ENCODE measurements at regions not wholly inside any gene's neighbourhood (a gene's known extent, or its start where the extent isn't known, plus 50 kb on each side); places are given as distances from the start of the nearest gene placed in this dataset.

DNA sequence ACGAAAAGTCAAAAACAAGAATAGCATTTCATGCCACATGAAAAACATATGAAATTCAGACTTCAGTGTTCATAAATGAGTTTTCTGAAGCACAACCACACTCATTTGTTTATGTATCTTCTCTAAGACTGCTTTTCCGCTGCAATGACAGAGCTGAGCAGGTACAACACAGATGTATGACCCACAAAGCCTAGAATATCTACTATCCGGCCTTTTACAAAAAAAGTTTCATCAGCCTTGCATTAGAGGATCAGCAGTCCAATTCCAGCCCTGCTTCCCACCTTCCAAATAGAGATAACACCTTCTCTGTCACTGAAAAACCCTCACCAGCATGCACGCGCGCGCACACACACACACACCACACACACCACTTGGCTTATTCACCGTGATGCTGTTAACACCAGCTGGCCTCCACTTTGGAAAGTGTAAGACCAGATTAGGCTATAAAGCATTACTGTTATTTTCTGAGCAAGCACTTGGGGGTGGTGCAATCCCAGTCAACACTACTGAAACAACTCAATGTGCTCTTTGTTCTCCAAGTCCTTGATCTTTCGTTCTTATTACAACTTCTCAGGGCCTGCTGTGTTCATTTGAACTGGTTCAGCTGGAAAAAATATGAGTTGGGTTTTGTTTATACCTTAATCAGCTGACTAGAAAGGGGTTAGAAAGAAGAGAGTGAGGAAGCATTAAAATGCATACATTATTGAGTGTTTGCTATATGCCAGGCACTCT lies 90.0 kb downstream of the GLUL start:
- TF ChIP-seq, protein P1, sequence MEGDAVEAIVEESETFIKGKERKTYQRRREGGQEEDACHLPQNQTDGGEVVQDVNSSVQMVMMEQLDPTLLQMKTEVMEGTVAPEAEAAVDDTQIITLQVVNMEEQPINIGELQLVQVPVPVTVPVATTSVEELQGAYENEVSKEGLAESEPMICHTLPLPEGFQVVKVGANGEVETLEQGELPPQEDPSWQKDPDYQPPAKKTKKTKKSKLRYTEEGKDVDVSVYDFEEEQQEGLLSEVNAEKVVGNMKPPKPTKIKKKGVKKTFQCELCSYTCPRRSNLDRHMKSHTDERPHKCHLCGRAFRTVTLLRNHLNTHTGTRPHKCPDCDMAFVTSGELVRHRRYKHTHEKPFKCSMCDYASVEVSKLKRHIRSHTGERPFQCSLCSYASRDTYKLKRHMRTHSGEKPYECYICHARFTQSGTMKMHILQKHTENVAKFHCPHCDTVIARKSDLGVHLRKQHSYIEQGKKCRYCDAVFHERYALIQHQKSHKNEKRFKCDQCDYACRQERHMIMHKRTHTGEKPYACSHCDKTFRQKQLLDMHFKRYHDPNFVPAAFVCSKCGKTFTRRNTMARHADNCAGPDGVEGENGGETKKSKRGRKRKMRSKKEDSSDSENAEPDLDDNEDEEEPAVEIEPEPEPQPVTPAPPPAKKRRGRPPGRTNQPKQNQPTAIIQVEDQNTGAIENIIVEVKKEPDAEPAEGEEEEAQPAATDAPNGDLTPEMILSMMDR (IDR thresholded peaks at IDR 0.05; ENCODE audit: low read length) = no peak
- TF ChIP-seq EZH2 (IDR thresholded peaks at IDR 0.05; ENCODE audit: borderline replicate concordance, low read length) = no peak

Measured in OCI-LY1 (cell line).